ENCODE measurements at regions not wholly inside any gene's neighbourhood (a gene's known extent, or its start where the extent isn't known, plus 50 kb on each side); places are given as distances from the start of the nearest gene placed in this dataset.

GRCh38 chr6:19279273-19279684 is 557.9 kb upstream of the ID4 start:
- TF ChIP-seq CTCF (conservative IDR thresholded peaks at IDR 0.05) = no peak
- no peak for DNase-seq (ENCODE audit: low read depth, low spot score)
- Mint-ChIP-seq H3K9me3 (peaks cover 22% of the 10 kb centered on the region), H3K27ac (ENCODE audit: unreplicated experiment) (no peak overlapping the region), H3K36me3 (ENCODE audit: low read depth) (peaks cover 8% of the 10 kb centered on the region), H3K4me3 (no peak overlapping the region), H3K4me1 (peaks cover 14% of the 10 kb centered on the region), H3K27me3 (ENCODE audit: low read depth) (no peaks in the 10 kb centered on the region)

- Mint-ChIP-seq H3K4me1 (no peaks in the 10 kb centered on the region), H3K4me3 (no peak overlapping the region), H3K36me3 (ENCODE audit: low read depth) (no peaks in the 10 kb centered on the region), H3K27me3 (ENCODE audit: low read depth) (no peaks in the 10 kb centered on the region), H3K9me3 (peaks cover 4% of the 10 kb centered on the region), H3K27ac (ENCODE audit: unreplicated experiment) (no peak overlapping the region)
- no peak for DNase-seq (ENCODE audit: low read depth, low spot score)
- no peak for TF ChIP-seq CTCF (conservative IDR thresholded peaks at IDR 0.05)
Measured at GRCh38 chr6:19287928-19288327, 549.2 kb upstream of the ID4 start.

- no peak for TF ChIP-seq CTCF (conservative IDR thresholded peaks at IDR 0.05)
- Mint-ChIP-seq H3K9me3 (peaks cover 5% of the 10 kb centered on the region), H3K27ac (ENCODE audit: unreplicated experiment) (no peak overlapping the region), H3K4me1 (no peaks in the 10 kb centered on the region), H3K4me3 (no peak overlapping the region), H3K36me3 (ENCODE audit: low read depth) (no peaks in the 10 kb centered on the region), H3K27me3 (ENCODE audit: low read depth) (no peaks in the 10 kb centered on the region)
- no peak for DNase-seq (ENCODE audit: low read depth, low spot score)
Measured at GRCh38 chr6:19289457-19289856, 547.7 kb upstream of the ID4 start.

GRCh38 chr6:19297880-19298279 is 539.3 kb upstream of the ID4 start:
- H3K4me1 Mint-ChIP-seq = peaks cover 33% of the 10 kb centered on the region
- H3K4me3 Mint-ChIP-seq = no peak overlapping the region
- TF ChIP-seq CTCF (conservative IDR thresholded peaks at IDR 0.05) = no peak
- no peak overlapping the region for H3K27ac Mint-ChIP-seq (ENCODE audit: unreplicated experiment)
- H3K9me3 Mint-ChIP-seq = peaks cover 7% of the 10 kb centered on the region
- H3K27me3 Mint-ChIP-seq (ENCODE audit: low read depth) = no peaks in the 10 kb centered on the region
- peaks cover 3% of the 10 kb centered on the region for H3K36me3 Mint-ChIP-seq (ENCODE audit: low read depth)
- no peak for DNase-seq (ENCODE audit: low read depth, low spot score)

- Mint-ChIP-seq H3K9me3 (peaks cover 7% of the 10 kb centered on the region), H3K4me1 (peaks cover 37% of the 10 kb centered on the region), H3K27me3 (ENCODE audit: low read depth) (no peaks in the 10 kb centered on the region), H3K27ac (ENCODE audit: unreplicated experiment) (peak overlapping the region; percentile 72), H3K36me3 (ENCODE audit: low read depth) (peaks cover 3% of the 10 kb centered on the region), H3K4me3 (peak overlapping the region; percentile 44)
- DNase-seq (ENCODE audit: low read depth, low spot score) = no peak
- no peak for TF ChIP-seq CTCF (conservative IDR thresholded peaks at IDR 0.05)
Measured at GRCh38 chr6:19298421-19298820, 538.7 kb upstream of the ID4 start.

GRCh38 chr6:19299129-19299528 is 538.0 kb upstream of the ID4 start:
- Mint-ChIP-seq H3K9me3 (peaks cover 5% of the 10 kb centered on the region), H3K27me3 (ENCODE audit: low read depth) (no peaks in the 10 kb centered on the region), H3K4me3 (peak overlapping the region; percentile 44), H3K27ac (ENCODE audit: unreplicated experiment) (peak overlapping the region; percentile 72), H3K4me1 (peaks cover 44% of the 10 kb centered on the region), H3K36me3 (ENCODE audit: low read depth) (peaks cover 3% of the 10 kb centered on the region)
- DNase-seq (ENCODE audit: low read depth, low spot score) = no peak
- TF ChIP-seq CTCF (conservative IDR thresholded peaks at IDR 0.05) = no peak

All from neural crest cell (in vitro differentiated cells).